K562 (cell line): ENCODE measurements at regions not wholly inside any gene's neighbourhood (a gene's known extent, or its start where the extent isn't known, plus 50 kb on each side); places are given as distances from the start of the nearest gene placed in this dataset.

Source experiments
- EP300 ChIP-seq: IDR thresholded peaks from 2 replicates; pipeline ENCODE4 v1.6.1; 2012; ENCODE audit warnings: low read length, improper control_type of control experiment
- ZNF696 ChIP-seq: fragments of 250-450 bp; sonication (Bioruptor Pico); conservative IDR thresholded peaks from 2 replicates; pipeline ENCODE4 v1.4.0; 2020; ENCODE audit warnings: mild to moderate bottlenecking, moderate library complexity
- TF ChIP-seq, protein P1 (sequence below): sonication (generic); formaldehyde crosslinking; IDR thresholded peaks from 2 replicates; pipeline ENCODE4 v1.8.1; 2022; ENCODE audit warnings: missing genetic modification reagents
- TF ChIP-seq, protein P2 (sequence below): fragments of 250-450 bp; sonication (Bioruptor Pico); IDR thresholded peaks from 2 replicates; pipeline ENCODE4 v1.4.0; 2020; ENCODE audit warnings: mild to moderate bottlenecking
- TF ChIP-seq, protein P3 (sequence below), 2 experiments: fragments of 450-650 bp; IDR thresholded peaks; 2 replicates each; pipeline ENCODE4 v1.6.1; 2016; ENCODE audit warnings: mild to moderate bottlenecking in 2 of 2, borderline replicate concordance in 1 of 2, low read depth in 1 of 2, moderate library complexity in 1 of 2

DNA sequence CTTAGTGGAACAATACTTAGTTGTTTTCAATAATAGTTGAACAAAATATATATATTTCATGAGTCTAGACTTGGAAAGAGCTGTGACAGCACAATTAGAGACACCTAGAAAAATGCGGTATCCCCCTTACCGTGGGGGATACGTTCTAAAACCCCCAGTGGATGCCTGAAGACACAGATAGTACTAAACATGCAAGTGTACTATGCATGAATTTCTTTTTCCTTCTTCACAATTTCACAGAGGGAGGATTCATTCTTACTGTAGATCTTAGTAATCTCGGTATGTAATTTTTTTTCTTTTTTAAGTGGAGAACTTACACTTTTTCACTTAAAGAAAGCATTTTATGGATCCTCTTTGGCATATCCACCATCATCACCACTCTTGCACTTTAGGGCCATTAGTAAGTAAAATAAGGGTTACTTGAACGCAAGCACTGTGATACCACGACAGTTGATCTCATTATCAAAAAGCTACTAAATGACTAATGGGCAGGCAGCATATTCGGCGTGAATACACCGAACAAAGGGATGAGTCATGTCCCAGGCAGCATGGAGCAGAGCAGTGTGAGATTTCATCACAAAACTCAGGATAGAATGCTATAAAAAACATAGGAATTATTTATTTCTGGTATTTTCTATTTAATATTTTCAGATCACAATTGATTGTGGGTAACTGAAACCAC lies 72.3 kb upstream of the ZNF280D start:
- TF ChIP-seq ZNF696 (CRISPR knock-in tag) (no peak), EP300 (no peak)
- TF ChIP-seq, protein P1, sequence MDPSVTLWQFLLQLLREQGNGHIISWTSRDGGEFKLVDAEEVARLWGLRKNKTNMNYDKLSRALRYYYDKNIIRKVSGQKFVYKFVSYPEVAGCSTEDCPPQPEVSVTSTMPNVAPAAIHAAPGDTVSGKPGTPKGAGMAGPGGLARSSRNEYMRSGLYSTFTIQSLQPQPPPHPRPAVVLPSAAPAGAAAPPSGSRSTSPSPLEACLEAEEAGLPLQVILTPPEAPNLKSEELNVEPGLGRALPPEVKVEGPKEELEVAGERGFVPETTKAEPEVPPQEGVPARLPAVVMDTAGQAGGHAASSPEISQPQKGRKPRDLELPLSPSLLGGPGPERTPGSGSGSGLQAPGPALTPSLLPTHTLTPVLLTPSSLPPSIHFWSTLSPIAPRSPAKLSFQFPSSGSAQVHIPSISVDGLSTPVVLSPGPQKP: no peak
- TF ChIP-seq, protein P2, sequence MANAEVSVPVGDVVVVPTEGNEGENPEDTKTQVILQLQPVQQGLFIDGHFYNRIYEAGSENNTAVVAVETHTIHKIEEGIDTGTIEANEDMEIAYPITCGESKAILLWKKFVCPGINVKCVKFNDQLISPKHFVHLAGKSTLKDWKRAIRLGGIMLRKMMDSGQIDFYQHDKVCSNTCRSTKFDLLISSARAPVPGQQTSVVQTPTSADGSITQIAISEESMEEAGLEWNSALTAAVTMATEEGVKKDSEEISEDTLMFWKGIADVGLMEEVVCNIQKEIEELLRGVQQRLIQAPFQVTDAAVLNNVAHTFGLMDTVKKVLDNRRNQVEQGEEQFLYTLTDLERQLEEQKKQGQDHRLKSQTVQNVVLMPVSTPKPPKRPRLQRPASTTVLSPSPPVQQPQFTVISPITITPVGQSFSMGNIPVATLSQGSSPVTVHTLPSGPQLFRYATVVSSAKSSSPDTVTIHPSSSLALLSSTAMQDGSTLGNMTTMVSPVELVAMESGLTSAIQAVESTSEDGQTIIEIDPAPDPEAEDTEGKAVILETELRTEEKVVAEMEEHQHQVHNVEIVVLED (CRISPR knock-in tag): no peak
- TF ChIP-seq, protein P3, sequence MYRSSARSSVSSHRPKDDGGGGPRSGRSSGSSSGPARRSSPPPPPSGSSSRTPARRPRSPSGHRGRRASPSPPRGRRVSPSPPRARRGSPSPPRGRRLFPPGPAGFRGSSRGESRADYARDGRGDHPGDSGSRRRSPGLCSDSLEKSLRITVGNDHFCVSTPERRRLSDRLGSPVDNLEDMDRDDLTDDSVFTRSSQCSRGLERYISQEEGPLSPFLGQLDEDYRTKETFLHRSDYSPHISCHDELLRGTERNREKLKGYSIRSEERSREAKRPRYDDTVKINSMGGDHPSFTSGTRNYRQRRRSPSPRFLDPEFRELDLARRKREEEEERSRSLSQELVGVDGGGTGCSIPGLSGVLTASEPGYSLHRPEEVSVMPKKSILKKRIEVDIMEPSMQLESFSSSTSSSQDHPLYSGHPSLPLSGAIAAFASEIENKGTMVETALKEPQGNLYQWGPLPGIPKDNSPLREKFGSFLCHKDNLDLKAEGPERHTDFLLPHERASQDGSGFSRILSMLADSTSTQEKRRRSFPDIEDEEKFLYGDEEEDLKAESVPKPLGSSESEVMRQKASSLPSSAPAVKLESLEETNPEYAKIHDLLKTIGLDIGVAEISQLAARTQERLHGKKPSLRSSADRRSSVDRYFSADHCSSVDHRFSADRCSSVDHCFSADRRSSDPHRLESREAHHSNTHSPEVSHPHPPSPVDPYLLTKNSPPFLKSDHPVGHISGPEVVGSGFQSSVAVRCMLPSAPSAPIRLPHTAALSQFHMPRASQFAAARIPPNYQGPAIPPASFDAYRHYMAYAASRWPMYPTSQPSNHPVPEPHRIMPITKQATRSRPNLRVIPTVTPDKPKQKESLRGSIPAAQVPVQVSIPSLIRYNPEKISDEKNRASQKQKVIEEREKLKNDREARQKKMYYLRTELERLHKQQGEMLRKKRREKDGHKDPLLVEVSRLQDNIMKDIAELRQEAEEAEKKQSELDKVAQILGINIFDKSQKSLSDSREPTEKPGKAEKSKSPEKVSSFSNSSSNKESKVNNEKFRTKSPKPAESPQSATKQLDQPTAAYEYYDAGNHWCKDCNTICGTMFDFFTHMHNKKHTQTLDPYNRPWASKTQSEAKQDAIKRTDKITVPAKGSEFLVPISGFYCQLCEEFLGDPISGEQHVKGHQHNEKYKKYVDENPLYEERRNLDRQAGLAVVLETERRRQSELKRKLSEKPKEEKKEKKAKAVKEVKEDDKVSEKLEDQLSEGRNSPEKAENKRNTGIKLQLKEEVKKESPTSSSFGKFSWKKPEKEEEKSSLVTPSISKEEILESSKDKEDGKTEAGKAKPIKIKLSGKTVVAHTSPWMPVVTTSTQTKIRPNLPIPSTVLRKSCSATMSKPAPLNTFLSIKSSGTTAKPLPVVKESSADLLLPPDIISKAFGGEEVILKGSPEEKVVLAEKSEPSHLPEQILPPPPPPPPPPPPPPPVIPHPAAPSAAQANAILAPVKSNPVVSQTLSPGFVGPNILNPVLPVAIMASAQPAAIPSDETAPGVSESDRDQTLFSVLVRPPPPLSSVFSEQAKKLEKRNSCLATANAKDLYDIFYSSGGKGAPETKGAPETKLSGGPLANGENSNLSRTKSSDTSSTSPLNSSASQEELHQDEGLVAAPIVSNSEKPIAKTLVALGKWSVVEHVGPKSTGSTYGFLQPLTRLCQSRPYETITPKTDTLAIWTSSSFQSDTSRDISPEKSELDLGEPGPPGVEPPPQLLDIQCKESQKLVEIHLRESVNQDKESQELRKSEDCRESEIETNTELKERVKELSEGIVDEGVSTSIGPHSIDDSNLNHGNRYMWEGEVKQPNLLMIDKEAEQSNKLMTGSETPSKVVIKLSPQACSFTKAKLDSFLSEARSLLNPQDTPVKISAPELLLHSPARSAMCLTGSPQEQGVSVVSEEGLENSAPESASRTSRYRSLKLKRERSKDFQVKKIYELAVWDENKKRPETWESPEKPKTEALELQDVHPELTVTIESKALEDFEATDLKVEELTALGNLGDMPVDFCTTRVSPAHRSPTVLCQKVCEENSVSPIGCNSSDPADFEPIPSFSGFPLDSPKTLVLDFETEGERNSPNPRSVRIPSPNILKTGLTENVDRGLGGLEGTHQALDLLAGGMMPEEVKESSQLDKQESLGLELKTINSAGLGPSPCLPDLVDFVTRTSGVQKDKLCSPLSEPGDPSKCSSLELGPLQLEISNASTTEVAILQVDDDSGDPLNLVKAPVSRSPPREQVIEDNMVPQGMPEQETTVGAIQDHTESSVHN (IDR thresholded peaks at IDR 0.05; ENCODE audit: borderline replicate concordance in 1 of 2, low read depth in 1 of 2): no peak
